GM18867 (cell line): ENCODE measurements at regions not wholly inside any gene's neighbourhood (a gene's known extent, or its start where the extent isn't known, plus 50 kb on each side); places are given as distances from the start of the nearest gene placed in this dataset.

Experiments
- ATAC-seq: cut with Tn5 transposase; IDR thresholded peaks from one replicate; pipeline ENCODE4 v1.9.1; 2021; ENCODE audit warnings: mild to moderate bottlenecking, moderate library complexity; ENCODE audit not compliant: unreplicated experiment

DNA sequence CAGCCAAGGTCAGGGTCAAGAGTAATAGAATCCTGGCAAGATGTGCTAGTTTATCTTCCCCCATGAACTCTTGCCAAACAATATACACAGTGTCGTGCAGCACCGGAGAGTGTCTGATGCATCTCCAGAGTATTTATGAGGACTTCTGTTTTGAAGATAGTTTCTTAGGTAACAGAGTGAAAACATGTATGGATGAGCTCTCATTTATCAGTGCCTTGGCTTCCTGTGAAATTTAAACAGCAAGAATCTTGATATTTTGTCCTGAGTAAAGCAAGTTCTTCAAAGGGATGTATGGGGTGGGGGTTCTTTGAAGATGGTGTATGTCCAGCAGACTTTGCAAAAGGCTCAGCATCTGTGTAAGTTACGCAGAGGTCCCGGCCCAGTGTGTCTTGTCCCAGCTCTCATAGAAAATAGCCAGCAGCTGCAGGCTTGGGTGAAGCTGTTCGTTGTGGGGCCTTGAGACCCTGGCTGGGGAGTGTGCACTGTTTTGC lies 361.0 kb upstream of the NT5C1B start:
- ATAC-seq, result no peak

- ATAC-seq, result no peak
Observed at GRCh38 chr2:18949871-18950270, 360.5 kb upstream of the NT5C1B start.

GRCh38 chr2:18940184-18940583 lies 350.8 kb upstream of the NT5C1B start:
- ATAC-seq, result peak; percentile 97

DNA sequence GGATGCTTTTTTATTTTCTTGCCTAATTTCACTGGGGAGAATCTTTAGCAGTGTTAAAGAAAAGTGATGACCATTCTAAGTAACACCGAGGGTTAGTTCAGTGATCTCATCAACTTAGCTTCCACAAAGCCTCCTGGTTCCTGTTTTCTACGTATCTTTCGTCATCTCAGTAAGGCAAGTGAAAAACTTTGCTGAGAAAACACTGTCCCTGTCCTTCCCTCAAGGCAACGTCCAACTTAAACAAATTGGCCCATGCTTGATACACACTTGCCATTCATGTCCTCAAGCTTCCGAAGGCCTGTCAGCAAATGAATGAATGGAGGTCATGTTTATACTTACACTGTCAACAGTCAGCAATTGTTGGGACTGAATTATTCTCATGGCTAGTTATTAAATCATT lies 350.4 kb upstream of the NT5C1B start:
- peak; percentile 61 for ATAC-seq

DNA sequence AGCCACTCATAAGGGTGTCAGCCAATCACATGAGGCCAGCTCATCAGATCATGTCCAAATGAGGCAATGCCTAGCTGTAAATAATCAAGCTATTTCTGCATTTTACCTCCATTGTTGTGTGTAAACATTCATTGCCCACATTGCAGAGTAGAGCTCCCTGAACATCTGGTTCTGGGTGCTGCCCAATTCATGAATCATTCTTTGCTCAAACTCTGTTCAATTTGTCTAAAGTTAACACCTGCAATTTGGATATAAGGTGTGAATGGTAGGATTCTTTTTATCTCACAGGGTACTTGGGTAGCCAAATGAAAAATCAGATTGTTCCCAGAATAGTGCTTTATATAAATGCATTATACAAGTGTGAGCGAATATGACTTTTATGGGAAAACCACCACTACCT lies 345.5 kb upstream of the NT5C1B start:
- ATAC-seq, result no peak

DNA sequence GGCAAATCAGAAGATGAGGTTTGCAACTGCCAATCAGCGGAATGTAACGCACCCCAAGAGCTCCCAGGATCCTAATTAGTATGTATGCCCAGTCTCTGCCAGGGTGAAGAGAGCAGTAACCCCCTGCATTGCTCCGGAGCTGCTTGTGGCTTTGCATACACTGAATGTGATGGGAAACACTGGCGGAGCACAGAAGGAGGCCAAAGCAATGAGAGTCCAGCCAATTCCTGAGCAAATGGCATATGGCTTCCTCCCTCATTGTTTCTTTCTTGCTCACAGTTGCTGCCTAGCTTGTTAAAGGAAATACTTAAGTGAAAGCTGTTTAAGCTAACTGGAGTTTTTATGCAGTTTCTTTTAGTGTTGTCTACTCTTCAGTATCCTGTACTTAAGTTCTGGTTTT lies 343.5 kb upstream of the NT5C1B start:
- no peak for ATAC-seq

DNA sequence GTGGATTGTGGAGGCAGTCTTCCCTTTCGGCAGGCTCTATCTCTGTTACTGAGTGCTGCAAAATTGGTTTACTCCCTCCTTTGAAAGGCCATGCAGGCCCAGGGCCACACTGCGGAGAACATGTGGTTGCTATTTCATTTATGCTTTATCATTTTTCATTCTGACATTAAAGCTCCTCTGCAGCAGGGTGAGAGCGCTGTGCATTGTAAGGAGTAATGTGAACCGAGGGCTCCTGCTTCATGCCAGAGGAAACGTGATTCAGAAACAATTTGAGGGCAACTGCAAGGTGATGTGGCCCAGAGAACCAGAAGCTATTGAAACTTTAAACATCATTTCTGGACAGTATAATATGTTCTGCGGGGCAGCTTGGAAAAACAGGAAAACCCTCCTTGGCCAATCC lies 341.6 kb upstream of the NT5C1B start:
- ATAC-seq, result no peak

- no peak for ATAC-seq
Observed at GRCh38 chr2:18927525-18928232, 338.3 kb upstream of the NT5C1B start.

DNA sequence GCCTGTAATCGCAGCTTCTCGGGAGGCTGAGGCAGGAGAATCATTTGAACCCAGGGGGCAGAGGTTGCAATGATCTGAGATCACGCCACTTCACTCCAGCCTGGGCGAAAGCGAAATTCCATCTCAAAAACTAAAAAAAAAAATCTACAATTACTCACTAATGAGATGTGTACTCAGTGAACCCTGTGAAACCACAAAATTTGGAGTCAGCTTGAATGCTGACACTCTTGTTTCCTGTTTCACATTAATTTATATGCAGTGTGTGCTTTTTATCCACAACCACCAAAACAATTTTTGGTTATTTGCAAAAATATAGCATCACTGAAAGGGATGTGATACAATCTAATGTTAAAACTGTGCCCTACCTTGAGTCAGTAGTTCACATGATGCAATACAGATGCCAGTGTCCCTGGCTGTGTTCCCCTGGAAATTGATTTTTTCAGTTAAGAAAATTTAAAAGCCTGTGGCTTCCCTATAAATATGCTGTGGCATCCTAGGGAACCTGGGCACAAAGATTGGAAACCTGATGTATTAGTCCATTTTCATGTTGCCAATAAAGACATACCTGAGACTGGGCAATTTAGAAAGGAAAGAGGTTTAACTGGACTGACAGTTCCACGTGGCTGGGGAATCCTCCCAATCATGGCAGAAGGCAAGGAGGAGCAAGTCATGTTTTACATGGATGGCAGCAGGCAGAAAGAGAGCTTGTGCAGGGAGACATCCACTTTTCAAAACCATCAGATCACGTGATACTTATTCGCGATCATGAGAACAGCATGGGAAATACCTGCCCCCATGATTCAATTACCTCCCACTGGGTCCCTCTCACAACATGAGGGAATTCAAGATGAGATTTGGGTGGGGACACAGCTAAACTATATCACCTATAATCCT lies 337.5 kb upstream of the NT5C1B start:
- peak; percentile 72 for ATAC-seq

DNA sequence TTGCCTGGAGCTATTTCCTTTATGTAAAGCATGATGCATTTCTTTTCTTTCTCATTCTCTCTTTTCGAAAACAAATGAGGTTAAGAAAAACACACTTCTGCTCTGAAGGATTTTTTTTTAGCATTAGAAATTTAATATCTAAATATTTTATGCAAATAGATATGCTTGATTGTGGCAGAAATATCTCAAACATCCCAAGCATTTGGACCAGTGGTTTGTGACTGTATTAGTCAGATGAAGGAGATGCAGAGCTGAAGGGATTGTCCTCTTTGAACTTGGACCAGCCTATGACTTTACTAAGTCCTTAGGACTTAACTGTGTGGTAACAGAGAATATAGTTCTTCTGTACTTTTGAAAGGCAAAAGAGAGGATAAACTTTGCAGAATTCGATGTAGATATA lies 335.9 kb upstream of the NT5C1B start:
- no peak for ATAC-seq

DNA sequence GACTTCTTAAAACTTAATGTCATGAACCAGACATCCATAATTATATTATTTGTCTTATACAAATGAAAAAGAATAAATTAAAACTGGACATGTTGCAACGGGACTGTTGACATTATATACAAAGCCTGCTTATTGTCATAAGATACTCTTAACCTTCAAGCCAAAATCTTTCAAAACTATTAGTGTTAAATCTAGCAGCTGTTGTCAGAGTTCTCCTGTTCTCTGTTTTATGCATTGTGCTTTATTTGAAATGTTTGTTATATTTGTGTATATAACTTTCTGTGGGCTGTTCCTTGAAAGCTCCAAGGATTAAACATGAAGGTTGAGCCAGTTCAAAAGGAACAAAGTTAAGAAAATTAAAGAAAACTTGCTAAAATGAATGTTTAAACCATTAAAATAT lies 335.5 kb upstream of the NT5C1B start:
- ATAC-seq, result no peak

GRCh38 chr2:18924386-18924785 lies 335.0 kb upstream of the NT5C1B start:
- ATAC-seq, result no peak

- ATAC-seq, result no peak
Observed at GRCh38 chr2:18922276-18922675, 332.9 kb upstream of the NT5C1B start.

GRCh38 chr2:18918280-18918679 lies 328.9 kb upstream of the NT5C1B start:
- no peak for ATAC-seq

GRCh38 chr2:18915227-18915626 lies 325.9 kb upstream of the NT5C1B start:
- no peak for ATAC-seq

GRCh38 chr2:18913512-18913911 lies 324.1 kb upstream of the NT5C1B start:
- ATAC-seq, result no peak

GRCh38 chr2:18912225-18912888 lies 323.0 kb upstream of the NT5C1B start:
- ATAC-seq, result no peak

- no peak for ATAC-seq
Observed at GRCh38 chr2:18911416-18911815, 322.0 kb upstream of the NT5C1B start.

GRCh38 chr2:18910843-18911242 lies 321.5 kb upstream of the NT5C1B start:
- no peak for ATAC-seq

DNA sequence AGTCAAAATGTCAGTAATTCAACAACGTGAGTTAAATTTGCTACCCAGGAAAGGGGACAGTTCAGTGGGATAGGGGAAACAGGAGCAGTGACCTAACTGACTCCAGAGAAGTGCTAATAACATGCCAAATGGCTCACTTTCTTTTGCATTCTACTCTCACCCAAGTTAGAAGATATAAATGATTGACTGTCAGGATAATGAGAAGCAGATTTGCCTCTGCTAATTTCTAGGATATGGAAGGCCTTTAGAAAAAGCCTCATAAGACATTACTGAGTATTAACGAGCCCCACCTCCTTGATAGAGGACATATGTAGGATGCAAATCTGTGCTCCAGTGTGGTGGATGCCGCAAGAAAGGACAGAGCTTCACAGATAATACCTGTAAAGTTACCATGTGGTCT lies 318.6 kb upstream of the NT5C1B start:
- ATAC-seq, result no peak

GRCh38 chr2:18907508-18907907 lies 318.1 kb upstream of the NT5C1B start:
- no peak for ATAC-seq

DNA sequence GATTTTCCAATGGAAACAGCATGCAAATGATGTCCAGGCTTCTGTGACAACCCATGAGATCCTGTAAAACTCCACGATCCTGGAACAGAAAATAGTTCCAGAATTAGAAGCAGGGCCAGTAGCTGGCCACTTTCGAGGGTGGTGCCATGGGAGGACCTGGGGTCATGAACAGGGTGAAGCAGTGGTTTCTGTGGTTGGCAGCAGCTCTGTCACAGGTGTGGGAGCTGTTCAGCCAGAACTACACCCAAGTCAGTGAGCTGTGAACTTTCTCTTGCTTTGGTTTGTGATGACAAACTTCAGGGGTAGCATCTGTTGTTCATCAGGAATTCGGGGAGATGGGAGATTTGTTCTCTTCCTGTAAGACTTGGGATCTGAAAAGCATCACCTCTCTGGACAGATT lies 314.4 kb upstream of the NT5C1B start:
- peak; percentile 100 for ATAC-seq
